ENCODE measurements at regions not wholly inside any gene's neighbourhood (a gene's known extent, or its start where the extent isn't known, plus 50 kb on each side); places are given as distances from the start of the nearest gene placed in this dataset.

DNA sequence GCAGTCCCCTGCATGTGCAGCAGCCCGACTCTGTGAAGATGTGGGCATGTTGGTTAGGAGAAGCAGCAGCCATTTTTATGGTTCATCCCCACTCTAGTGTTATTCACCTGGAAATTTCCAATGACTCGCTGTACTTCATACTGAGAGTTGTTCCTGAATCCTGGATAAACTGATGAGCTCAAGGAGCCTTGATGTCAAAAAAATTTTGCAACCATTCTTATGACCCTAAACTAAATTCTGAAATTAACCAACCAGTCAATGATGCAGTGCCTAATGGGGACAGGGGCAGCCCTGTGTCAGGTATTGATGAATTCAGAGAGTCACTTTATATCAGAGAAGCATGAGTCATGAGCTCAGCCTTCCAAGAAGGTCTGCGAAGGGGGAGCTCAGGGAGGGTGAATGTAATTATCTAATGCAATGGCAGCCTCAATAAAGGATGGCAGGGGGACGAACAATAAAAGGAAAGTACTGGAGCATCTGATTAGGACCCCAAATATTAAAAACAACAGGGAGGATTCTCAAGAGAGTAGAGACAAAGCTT lies 108.4 kb upstream of the VEPH1 start:
- Histone ChIP-seq H3K4me2 (ENCODE audit: control insufficient read depth, extremely low read depth, insufficient read depth, low read depth, low read length) (no peak overlapping the region), H3K27me3 (ENCODE audit: control insufficient read depth, extremely low read depth, insufficient read depth, low read length) (no peaks in the 10 kb centered on the region), H3K79me2 (ENCODE audit: control insufficient read depth, insufficient read depth, low read length) (no peaks in the 10 kb centered on the region), H2AFZ (ENCODE audit: control insufficient read depth, low read length) (no peak overlapping the region), H3K9me3 (ENCODE audit: control insufficient read depth, low read depth, low read length) (no peaks in the 10 kb centered on the region), H3K27ac (ENCODE audit: control insufficient read depth, insufficient read depth, low read length) (no peak overlapping the region), H4K20me1 (ENCODE audit: control insufficient read depth, extremely low read depth, insufficient read depth, low read length) (no peaks in the 10 kb centered on the region), H3K9ac (ENCODE audit: control insufficient read depth, extremely low read depth, insufficient read depth, low read length) (no peak overlapping the region), H3K4me1 (ENCODE audit: control insufficient read depth, extremely low read depth, insufficient read depth, low read length) (no peaks in the 10 kb centered on the region), H3K36me3 (ENCODE audit: control insufficient read depth in 2 of 2, extremely low read depth in 1 of 2, insufficient read depth in 2 of 2, low read length in 2 of 2) (no peaks in the 10 kb centered on the region), H3K9me1 (ENCODE audit: control insufficient read depth, extremely low read depth, insufficient read depth, low read length) (no peaks in the 10 kb centered on the region), H3K4me3 (ENCODE audit: control insufficient read depth in 2 of 3, extremely low read depth in 1 of 3, insufficient read depth in 2 of 3, low read depth in 1 of 3, low read length in 3 of 3) (no peak overlapping the region)
- dilution Hi-C loops (cut with MboI; ENCODE audit: extremely low pct_ligation_motif_present, low sequenced_read_pairs): no loop called here
- TF ChIP-seq EZH2 (IDR thresholded peaks at IDR 0.05; ENCODE audit: low read length): no peak
- TF ChIP-seq, protein P1, sequence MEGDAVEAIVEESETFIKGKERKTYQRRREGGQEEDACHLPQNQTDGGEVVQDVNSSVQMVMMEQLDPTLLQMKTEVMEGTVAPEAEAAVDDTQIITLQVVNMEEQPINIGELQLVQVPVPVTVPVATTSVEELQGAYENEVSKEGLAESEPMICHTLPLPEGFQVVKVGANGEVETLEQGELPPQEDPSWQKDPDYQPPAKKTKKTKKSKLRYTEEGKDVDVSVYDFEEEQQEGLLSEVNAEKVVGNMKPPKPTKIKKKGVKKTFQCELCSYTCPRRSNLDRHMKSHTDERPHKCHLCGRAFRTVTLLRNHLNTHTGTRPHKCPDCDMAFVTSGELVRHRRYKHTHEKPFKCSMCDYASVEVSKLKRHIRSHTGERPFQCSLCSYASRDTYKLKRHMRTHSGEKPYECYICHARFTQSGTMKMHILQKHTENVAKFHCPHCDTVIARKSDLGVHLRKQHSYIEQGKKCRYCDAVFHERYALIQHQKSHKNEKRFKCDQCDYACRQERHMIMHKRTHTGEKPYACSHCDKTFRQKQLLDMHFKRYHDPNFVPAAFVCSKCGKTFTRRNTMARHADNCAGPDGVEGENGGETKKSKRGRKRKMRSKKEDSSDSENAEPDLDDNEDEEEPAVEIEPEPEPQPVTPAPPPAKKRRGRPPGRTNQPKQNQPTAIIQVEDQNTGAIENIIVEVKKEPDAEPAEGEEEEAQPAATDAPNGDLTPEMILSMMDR (optimal IDR thresholded peaks at IDR 0.05 in 1 of 3, IDR thresholded peaks at IDR 0.05 in 1 of 3, conservative IDR thresholded peaks at IDR 0.05 in 1 of 3; ENCODE audit: extremely low read depth in 1 of 3, insufficient read depth in 2 of 3, low read length in 3 of 3): no peak
- DNase-seq (ENCODE audit: low read depth, low spot score): no peak
- FAIRE-seq: no peak

DNA sequence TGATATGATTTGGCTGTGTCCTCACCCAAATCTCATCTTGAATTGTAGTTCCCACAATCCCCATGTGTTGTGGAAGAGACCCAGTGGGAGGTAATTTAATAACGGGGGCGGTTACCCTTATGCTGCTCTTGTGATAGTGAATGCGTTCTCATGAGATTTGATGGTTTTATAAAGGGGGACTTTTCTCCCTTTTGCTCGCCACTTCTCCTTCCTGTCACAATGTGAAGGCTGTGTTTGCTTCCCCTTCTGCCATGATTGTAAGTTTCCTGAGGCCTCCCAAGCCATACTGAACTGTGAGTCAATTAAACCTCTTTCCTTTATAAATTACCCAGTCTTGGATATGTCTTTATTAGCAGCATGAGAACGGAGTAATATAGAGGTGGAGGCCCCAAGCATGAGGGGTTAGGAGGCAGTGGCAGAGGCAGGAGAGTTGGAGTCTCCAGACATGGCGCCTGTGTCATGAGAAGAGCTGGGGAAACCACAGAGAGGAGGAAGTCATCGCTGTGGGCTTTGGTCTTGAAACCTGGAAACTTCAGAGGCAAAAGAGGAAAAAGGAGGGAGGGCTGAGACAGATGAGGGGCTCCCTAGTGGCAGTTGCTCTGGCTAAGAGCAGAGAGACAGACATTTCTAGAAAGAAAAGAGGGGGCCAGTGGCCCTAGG lies 107.8 kb upstream of the VEPH1 start:
- Histone ChIP-seq H3K4me3 (ENCODE audit: control insufficient read depth in 2 of 3, extremely low read depth in 1 of 3, insufficient read depth in 2 of 3, low read depth in 1 of 3, low read length in 3 of 3) (no peak overlapping the region), H3K9me3 (ENCODE audit: control insufficient read depth, low read depth, low read length) (no peaks in the 10 kb centered on the region), H3K4me1 (ENCODE audit: control insufficient read depth, extremely low read depth, insufficient read depth, low read length) (no peaks in the 10 kb centered on the region), H4K20me1 (ENCODE audit: control insufficient read depth, extremely low read depth, insufficient read depth, low read length) (no peaks in the 10 kb centered on the region), H3K27ac (ENCODE audit: control insufficient read depth, insufficient read depth, low read length) (no peak overlapping the region), H3K79me2 (ENCODE audit: control insufficient read depth, insufficient read depth, low read length) (no peaks in the 10 kb centered on the region), H3K4me2 (ENCODE audit: control insufficient read depth, extremely low read depth, insufficient read depth, low read depth, low read length) (no peak overlapping the region), H2AFZ (ENCODE audit: control insufficient read depth, low read length) (no peak overlapping the region), H3K9me1 (ENCODE audit: control insufficient read depth, extremely low read depth, insufficient read depth, low read length) (no peaks in the 10 kb centered on the region), H3K9ac (ENCODE audit: control insufficient read depth, extremely low read depth, insufficient read depth, low read length) (no peak overlapping the region), H3K27me3 (ENCODE audit: control insufficient read depth, extremely low read depth, insufficient read depth, low read length) (no peaks in the 10 kb centered on the region), H3K36me3 (ENCODE audit: control insufficient read depth in 2 of 2, extremely low read depth in 1 of 2, insufficient read depth in 2 of 2, low read length in 2 of 2) (no peaks in the 10 kb centered on the region)
- dilution Hi-C loops (cut with MboI; ENCODE audit: extremely low pct_ligation_motif_present, low sequenced_read_pairs): no loop called here
- no peak for DNase-seq (ENCODE audit: low read depth, low spot score)
- TF ChIP-seq, protein P1 (optimal IDR thresholded peaks at IDR 0.05 in 1 of 3, IDR thresholded peaks at IDR 0.05 in 1 of 3, conservative IDR thresholded peaks at IDR 0.05 in 1 of 3; ENCODE audit: extremely low read depth in 1 of 3, insufficient read depth in 2 of 3, low read length in 3 of 3): no peak
- TF ChIP-seq EZH2 (IDR thresholded peaks at IDR 0.05; ENCODE audit: low read length): no peak
- no peak for FAIRE-seq
